ENCODE measurements at regions not wholly inside any gene's neighbourhood (a gene's known extent, or its start where the extent isn't known, plus 50 kb on each side); places are given as distances from the start of the nearest gene placed in this dataset.

DNA sequence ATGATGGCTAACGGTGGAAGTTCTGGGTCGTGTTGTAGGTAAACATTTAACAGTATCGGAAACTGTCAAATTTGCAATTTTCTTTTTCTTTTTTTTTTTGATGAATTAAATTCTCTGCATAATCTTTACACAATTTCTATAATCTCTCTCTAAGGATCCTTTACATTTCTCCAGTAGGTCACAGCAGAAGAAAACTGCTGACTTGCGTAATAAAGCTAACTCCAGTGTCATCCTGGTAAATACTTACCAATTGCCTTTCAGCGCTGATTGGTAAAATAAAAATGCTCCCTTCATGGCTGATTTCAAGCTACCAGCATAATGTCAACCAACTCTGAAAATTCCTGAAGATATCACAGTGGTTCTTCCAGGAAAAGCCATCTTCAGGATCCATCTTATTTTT is 510.5 kb upstream of the ATXN8OS start:
- no TSS peak for BruUV-seq (replicated peaks)
- no peak for TF ChIP-seq EZH2 (IDR thresholded peaks at IDR 0.05; ENCODE audit: borderline replicate concordance, low read depth, low read length, poor library complexity, severe bottlenecking)
- TF ChIP-seq, protein P1, sequence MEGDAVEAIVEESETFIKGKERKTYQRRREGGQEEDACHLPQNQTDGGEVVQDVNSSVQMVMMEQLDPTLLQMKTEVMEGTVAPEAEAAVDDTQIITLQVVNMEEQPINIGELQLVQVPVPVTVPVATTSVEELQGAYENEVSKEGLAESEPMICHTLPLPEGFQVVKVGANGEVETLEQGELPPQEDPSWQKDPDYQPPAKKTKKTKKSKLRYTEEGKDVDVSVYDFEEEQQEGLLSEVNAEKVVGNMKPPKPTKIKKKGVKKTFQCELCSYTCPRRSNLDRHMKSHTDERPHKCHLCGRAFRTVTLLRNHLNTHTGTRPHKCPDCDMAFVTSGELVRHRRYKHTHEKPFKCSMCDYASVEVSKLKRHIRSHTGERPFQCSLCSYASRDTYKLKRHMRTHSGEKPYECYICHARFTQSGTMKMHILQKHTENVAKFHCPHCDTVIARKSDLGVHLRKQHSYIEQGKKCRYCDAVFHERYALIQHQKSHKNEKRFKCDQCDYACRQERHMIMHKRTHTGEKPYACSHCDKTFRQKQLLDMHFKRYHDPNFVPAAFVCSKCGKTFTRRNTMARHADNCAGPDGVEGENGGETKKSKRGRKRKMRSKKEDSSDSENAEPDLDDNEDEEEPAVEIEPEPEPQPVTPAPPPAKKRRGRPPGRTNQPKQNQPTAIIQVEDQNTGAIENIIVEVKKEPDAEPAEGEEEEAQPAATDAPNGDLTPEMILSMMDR (conservative IDR thresholded peaks at IDR 0.05; ENCODE audit: low read depth, low read length), result no peak
- Histone ChIP-seq H3K36me3 (ENCODE audit: insufficient read depth, low read length, poor library complexity, severe bottlenecking) (no peaks in the 10 kb centered on the region), H3K4me3 (ENCODE audit: low read depth, low read length, poor library complexity, severe bottlenecking) (no peak overlapping the region), H3K4me1 (ENCODE audit: insufficient read depth, low read length, poor library complexity, severe bottlenecking) (no peaks in the 10 kb centered on the region), H3K27ac (ENCODE audit: low read depth, low read length, poor library complexity, severe bottlenecking) (no peak overlapping the region), H3K9me3 (ENCODE audit: low read depth, low read length, poor library complexity, severe bottlenecking) (no peaks in the 10 kb centered on the region), H3K27me3 (replicated peaks; ENCODE audit: insufficient read depth, low read depth, low read length, poor library complexity) (no peaks in the 10 kb centered on the region)
- no peak for DNase-seq (ENCODE audit: low spot score)
- intact Hi-C loops (cut with micrococcal nuclease; ENCODE audit: unreplicated experiment), result no loop called here
- CTCF ChIA-PET, result no interaction called here
- POLR2A ChIA-PET (ENCODE audit: low non-redundant PET), result no interaction called here

DNA sequence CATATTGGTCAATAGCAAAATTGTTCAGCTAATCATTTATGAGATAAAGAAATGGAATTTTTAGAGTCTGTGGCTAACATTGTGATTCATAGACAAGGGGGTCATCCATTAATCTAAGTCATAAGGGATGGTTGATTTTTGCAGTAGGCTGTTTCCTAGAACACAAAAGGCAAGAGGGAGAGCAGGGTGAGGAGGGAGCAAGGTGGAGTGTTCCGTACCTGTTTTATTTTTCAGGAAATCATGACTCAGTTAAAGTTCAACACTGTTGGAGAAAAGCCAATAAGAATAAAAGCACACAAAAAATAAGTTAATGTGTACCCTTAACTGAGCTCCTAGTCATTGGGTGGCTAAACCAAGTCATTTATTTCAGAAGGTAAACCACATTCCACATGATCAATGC is 512.4 kb upstream of the ATXN8OS start:
- no peaks in the 10 kb centered on the region for H3K36me3 ChIP-seq (ENCODE audit: insufficient read depth, low read length, poor library complexity, severe bottlenecking)
- no peak for DNase-seq (ENCODE audit: low spot score)
- H3K4me1 ChIP-seq (ENCODE audit: insufficient read depth, low read length, poor library complexity, severe bottlenecking), result no peaks in the 10 kb centered on the region
- BruUV-seq (replicated peaks), result no TSS peak
- ChIA-PET CTCF (no interaction called here), POLR2A (ENCODE audit: low non-redundant PET) (no interaction called here)
- no peak overlapping the region for H3K27ac ChIP-seq (ENCODE audit: low read depth, low read length, poor library complexity, severe bottlenecking)
- no peak overlapping the region for H3K4me3 ChIP-seq (ENCODE audit: low read depth, low read length, poor library complexity, severe bottlenecking)
- intact Hi-C loops (cut with micrococcal nuclease; ENCODE audit: unreplicated experiment), result no loop called here
- TF ChIP-seq, protein P1 (conservative IDR thresholded peaks at IDR 0.05; ENCODE audit: low read depth, low read length), result no peak
- TF ChIP-seq EZH2 (IDR thresholded peaks at IDR 0.05; ENCODE audit: borderline replicate concordance, low read depth, low read length, poor library complexity, severe bottlenecking), result no peak
- no peaks in the 10 kb centered on the region for H3K9me3 ChIP-seq (ENCODE audit: low read depth, low read length, poor library complexity, severe bottlenecking)
- no peaks in the 10 kb centered on the region for H3K27me3 ChIP-seq (replicated peaks; ENCODE audit: insufficient read depth, low read depth, low read length, poor library complexity)

DNA sequence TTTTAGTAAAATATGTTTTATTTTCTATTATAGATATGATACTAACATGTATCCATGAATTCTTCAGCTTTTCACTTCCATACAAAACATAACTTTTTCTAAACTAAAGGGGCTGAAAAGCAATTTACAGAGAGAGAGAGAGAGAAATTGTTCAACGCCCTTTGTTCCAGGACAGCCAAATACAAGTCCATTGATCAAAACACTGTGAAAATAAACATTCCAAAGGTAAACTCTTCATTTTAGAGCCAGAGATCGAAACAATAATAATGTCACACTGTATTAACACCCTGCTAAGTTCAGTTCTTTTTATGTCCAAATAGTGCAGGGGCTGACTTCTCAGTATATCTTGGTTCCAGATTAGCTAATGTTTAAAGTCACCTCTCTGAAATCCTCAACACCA is 516.2 kb upstream of the ATXN8OS start:
- intact Hi-C loops (cut with micrococcal nuclease; ENCODE audit: unreplicated experiment), result no loop called here
- Histone ChIP-seq H3K36me3 (ENCODE audit: insufficient read depth, low read length, poor library complexity, severe bottlenecking) (no peaks in the 10 kb centered on the region), H3K4me3 (ENCODE audit: low read depth, low read length, poor library complexity, severe bottlenecking) (no peak overlapping the region), H3K4me1 (ENCODE audit: insufficient read depth, low read length, poor library complexity, severe bottlenecking) (no peaks in the 10 kb centered on the region), H3K9me3 (ENCODE audit: low read depth, low read length, poor library complexity, severe bottlenecking) (no peaks in the 10 kb centered on the region), H3K27me3 (replicated peaks; ENCODE audit: insufficient read depth, low read depth, low read length, poor library complexity) (no peaks in the 10 kb centered on the region), H3K27ac (ENCODE audit: low read depth, low read length, poor library complexity, severe bottlenecking) (no peak overlapping the region)
- CTCF ChIA-PET, result no interaction called here
- TF ChIP-seq, protein P1 (conservative IDR thresholded peaks at IDR 0.05; ENCODE audit: low read depth, low read length), result no peak
- TF ChIP-seq EZH2 (IDR thresholded peaks at IDR 0.05; ENCODE audit: borderline replicate concordance, low read depth, low read length, poor library complexity, severe bottlenecking), result no peak
- DNase-seq (ENCODE audit: low spot score), result no peak
- POLR2A ChIA-PET (ENCODE audit: low non-redundant PET), result no interaction called here
- no TSS peak for BruUV-seq (replicated peaks)

All from A673 (cell line).